Smooth muscle cell (in vitro differentiated cells): ENCODE measurements at regions not wholly inside any gene's neighbourhood (a gene's known extent, or its start where the extent isn't known, plus 50 kb on each side); places are given as distances from the start of the nearest gene placed in this dataset.

ENCODE experiments used
- DNase-seq: peaks from one replicate; lab custom pipeline; 2025; ENCODE audit not compliant: unreplicated experiment; lab: John Stamatoyannopoulos, UW
- H2AFZ ChIP-seq: fragments of 200-600 bp; sonication (generic); 2 replicates; pipeline ENCODE4 v1.6.0; 2016; ENCODE audit warnings: antibody characterized with exemption, low read depth, mild to moderate bottlenecking
- H3F3A ChIP-seq: fragments of 200-600 bp; sonication (generic); 2 replicates; pipeline ENCODE4 v1.6.0; 2017; ENCODE audit warnings: antibody characterized with exemption, low read depth
- H3K27ac ChIP-seq: fragments of 200-600 bp; sonication (generic); 2 replicates; pipeline ENCODE4 v1.5.1; 2016; ENCODE audit warnings: low read depth, mild to moderate bottlenecking
- H3K27me3 ChIP-seq: fragments of 200-600 bp; sonication (generic); 2 replicates; pipeline ENCODE4 v1.6.1; 2016; ENCODE audit warnings: low read depth, mild to moderate bottlenecking
- H3K36me3 ChIP-seq: fragments of 200-600 bp; sonication (generic); 2 replicates; pipeline ENCODE4 v1.5.1; 2016; ENCODE audit warnings: low read depth
- H3K4me1 ChIP-seq: fragments of 200-600 bp; sonication (generic); 2 replicates; pipeline ENCODE4 v1.5.1; 2016; ENCODE audit warnings: low read depth
- H3K4me2 ChIP-seq: fragments of 200-600 bp; sonication (generic); 2 replicates; pipeline ENCODE4 v1.6.0; 2016; ENCODE audit warnings: mild to moderate bottlenecking
- H3K4me3 ChIP-seq: fragments of 200-600 bp; sonication (generic); 2 replicates; pipeline ENCODE4 v1.5.1; 2016; ENCODE audit warnings: mild to moderate bottlenecking
- H3K79me2 ChIP-seq: fragments of 200-600 bp; sonication (generic); 2 replicates; pipeline ENCODE4 v1.6.0; 2016; ENCODE audit warnings: low read depth, mild to moderate bottlenecking
- H3K9ac ChIP-seq: fragments of 200-600 bp; sonication (generic); 2 replicates; pipeline ENCODE4 v1.6.0; 2016; ENCODE audit warnings: low read depth
- H3K9me3 ChIP-seq: fragments of 200-600 bp; sonication (generic); replicated peaks from 2 replicates; pipeline ENCODE4 v1.5.1; 2016; ENCODE audit warnings: low read depth
- H4K20me1 ChIP-seq: fragments of 200-600 bp; sonication (generic); 2 replicates; pipeline ENCODE4 v1.6.0; 2016; ENCODE audit warnings: low read depth
- WGBS: methylation state at CpG from one replicate; pipeline ENCODE4 v1.1.7; 2016; ENCODE audit warnings: low lambda C conversion rate; 5-methylcytosine and 5-hydroxymethylcytosine counted together
- TF ChIP-seq, protein P1 (sequence below): fragments of 200-600 bp; sonication (generic); IDR thresholded peaks from 2 replicates; pipeline ENCODE4 v1.5.1; 2017; ENCODE audit warnings: borderline replicate concordance, mild to moderate bottlenecking, antibody characterized with exemption; ENCODE audit not compliant: insufficient read depth, poor library complexity, severe bottlenecking

DNA sequence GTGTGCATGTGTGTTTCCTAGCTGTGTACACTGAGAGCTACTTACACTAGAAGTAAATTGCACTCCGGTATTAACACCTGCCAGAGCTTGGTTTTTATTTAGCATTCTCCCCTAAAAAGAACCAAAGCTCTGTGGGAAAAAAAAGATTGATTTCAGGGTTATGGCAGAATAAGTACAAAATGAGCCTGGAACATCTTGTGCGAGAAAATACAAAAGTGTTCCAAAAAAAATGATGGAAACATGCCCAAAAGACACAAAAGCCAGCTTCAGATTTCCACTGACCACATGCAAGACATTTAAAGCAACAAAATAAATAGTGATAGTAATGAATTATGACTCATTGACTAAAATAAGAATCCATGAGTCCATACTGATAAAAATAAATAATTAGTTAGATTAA, 188.3 kb downstream of the GXYLT1 start:
- Histone ChIP-seq H3K79me2 (no peaks in the 10 kb centered on the region), H3F3A (no peaks in the 10 kb centered on the region), H3K4me3 (no peak overlapping the region), H3K36me3 (no peaks in the 10 kb centered on the region), H4K20me1 (no peaks in the 10 kb centered on the region), H3K27me3 (no peaks in the 10 kb centered on the region), H2AFZ (no peak overlapping the region), H3K4me2 (peak overlapping the region; percentile 30), H3K9me3 (no peaks in the 10 kb centered on the region), H3K9ac (no peak overlapping the region), H3K27ac (no peak overlapping the region), H3K4me1 (no peaks in the 10 kb centered on the region)
- DNase-seq, result no peak
- WGBS, result 87% methylated on average over 2 of the region's 2 CpGs
- TF ChIP-seq, protein P1, sequence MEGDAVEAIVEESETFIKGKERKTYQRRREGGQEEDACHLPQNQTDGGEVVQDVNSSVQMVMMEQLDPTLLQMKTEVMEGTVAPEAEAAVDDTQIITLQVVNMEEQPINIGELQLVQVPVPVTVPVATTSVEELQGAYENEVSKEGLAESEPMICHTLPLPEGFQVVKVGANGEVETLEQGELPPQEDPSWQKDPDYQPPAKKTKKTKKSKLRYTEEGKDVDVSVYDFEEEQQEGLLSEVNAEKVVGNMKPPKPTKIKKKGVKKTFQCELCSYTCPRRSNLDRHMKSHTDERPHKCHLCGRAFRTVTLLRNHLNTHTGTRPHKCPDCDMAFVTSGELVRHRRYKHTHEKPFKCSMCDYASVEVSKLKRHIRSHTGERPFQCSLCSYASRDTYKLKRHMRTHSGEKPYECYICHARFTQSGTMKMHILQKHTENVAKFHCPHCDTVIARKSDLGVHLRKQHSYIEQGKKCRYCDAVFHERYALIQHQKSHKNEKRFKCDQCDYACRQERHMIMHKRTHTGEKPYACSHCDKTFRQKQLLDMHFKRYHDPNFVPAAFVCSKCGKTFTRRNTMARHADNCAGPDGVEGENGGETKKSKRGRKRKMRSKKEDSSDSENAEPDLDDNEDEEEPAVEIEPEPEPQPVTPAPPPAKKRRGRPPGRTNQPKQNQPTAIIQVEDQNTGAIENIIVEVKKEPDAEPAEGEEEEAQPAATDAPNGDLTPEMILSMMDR, result no peak

DNA sequence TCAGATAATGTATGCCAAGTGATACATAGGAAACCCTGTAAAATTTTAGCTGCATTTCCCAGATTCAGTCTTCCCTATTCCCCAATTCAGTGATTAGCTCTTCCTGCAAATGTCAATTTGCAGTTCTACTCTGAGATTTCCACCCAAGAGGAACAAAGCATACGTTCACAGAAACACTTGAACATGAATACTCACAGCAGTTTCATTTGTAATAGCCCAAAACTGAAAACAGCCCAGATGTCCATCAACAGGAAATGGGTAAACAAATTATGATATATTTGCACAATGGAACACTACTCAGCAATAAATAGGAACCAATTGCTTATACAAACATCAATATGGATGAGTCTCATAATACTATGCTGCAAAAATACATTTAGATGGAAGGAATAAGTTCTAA, 194.2 kb downstream of the GXYLT1 start:
- Histone ChIP-seq H3K9ac (no peak overlapping the region), H3K36me3 (no peaks in the 10 kb centered on the region), H2AFZ (no peak overlapping the region), H3K27ac (no peak overlapping the region), H3F3A (no peaks in the 10 kb centered on the region), H4K20me1 (no peaks in the 10 kb centered on the region), H3K4me3 (no peak overlapping the region), H3K4me2 (no peak overlapping the region), H3K79me2 (no peaks in the 10 kb centered on the region), H3K27me3 (no peaks in the 10 kb centered on the region), H3K4me1 (no peaks in the 10 kb centered on the region), H3K9me3 (no peaks in the 10 kb centered on the region)
- 63% methylated on average over 1 of the region's 1 CpG for WGBS
- TF ChIP-seq, protein P1, result no peak
- DNase-seq, result no peak

DNA sequence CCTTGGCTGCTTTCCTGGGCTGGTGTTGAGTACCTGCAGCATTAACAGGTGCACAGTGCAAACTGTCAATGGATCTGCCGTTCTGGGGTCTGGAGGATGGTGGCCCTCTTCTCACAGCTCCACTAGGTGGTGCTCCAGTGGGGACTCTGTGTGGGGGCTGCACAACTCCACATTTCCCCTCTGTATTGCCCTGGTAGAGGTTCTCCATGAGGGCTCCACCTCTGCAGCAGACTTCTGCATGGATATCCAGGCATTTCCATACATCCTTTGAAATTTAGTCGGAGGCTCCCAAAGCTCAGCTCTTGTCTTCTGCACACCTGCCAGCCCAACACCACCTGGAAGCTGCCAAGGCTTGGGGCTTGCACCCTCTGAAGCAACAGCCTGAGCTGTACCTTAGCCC, 198.6 kb downstream of the GXYLT1 start:
- WGBS, result 97% methylated on average over 2 of the region's 2 CpGs

DNA sequence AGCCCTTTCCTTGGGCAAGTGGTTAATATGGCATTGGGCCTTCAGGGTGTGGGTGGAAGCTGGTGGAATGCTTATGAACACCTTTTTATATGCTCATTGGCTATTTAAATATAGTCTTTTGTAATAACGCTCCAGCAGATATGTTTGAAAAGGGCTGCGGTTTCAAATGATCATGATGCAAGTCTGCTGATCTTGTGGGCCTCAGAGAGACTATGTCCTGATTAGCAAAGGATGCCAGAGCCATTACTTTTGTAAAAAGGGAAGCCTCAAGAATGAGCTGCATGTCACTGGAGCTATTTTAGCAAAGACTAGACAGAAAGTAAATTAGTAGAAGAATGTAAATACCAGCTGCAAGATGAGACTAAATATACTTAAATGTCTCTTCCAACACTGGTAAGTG, 200.5 kb downstream of the GXYLT1 start:
- H3K36me3 ChIP-seq, result no peaks in the 10 kb centered on the region
- no peak overlapping the region for H3K9ac ChIP-seq
- no peaks in the 10 kb centered on the region for H4K20me1 ChIP-seq
- no peak overlapping the region for H2AFZ ChIP-seq
- peaks cover 18% of the 10 kb centered on the region for H3F3A ChIP-seq
- TF ChIP-seq, protein P1, result no peak
- DNase-seq, result no peak
- no peaks in the 10 kb centered on the region for H3K27me3 ChIP-seq
- H3K4me2 ChIP-seq, result peak overlapping the region; percentile 76
- no peaks in the 10 kb centered on the region for H3K79me2 ChIP-seq
- H3K4me1 ChIP-seq, result peaks cover 20% of the 10 kb centered on the region
- no peaks in the 10 kb centered on the region for H3K9me3 ChIP-seq
- H3K4me3 ChIP-seq, result no peak overlapping the region
- whole genome bisulfite sequencing, result 22% methylated on average over 2 of the region's 2 CpGs
- peak overlapping the region; percentile 79 for H3K27ac ChIP-seq

More for the DNA sequence above, 198.6 kb downstream of the GXYLT1 start:
- Histone ChIP-seq H3K27ac (no peak overlapping the region), H3K9ac (no peak overlapping the region), H3K27me3 (no peaks in the 10 kb centered on the region), H3K9me3 (no peaks in the 10 kb centered on the region), H4K20me1 (no peaks in the 10 kb centered on the region), H3K79me2 (no peaks in the 10 kb centered on the region), H3K4me3 (no peak overlapping the region), H3F3A (peaks cover 18% of the 10 kb centered on the region), H3K4me2 (no peak overlapping the region), H3K4me1 (peaks cover 18% of the 10 kb centered on the region), H2AFZ (no peak overlapping the region), H3K36me3 (no peaks in the 10 kb centered on the region)
- no peak for DNase-seq
- TF ChIP-seq, protein P1, result no peak
